ENCODE measurements at regions not wholly inside any gene's neighbourhood (a gene's known extent, or its start where the extent isn't known, plus 50 kb on each side); places are given as distances from the start of the nearest gene placed in this dataset.

- no peak for DNase-seq (ENCODE audit: low spot score)
Observed at GRCh38 chr12:68557011-68557730, 53.5 kb upstream of the RAP1B start.

- DNase-seq (ENCODE audit: low spot score): no peak
Observed at GRCh38 chr12:68559246-68559645, 51.5 kb upstream of the RAP1B start.

GRCh38 chr12:68559984-68560850, 50.5 kb upstream of the RAP1B start:
- DNase-seq (ENCODE audit: low spot score): no peak

GRCh38 chr12:68560851-68561422, 49.8 kb upstream of the RAP1B start:
- no peak for DNase-seq (ENCODE audit: low spot score)

All from CD4-positive, alpha-beta T cell treated with Interleukin-2 at 100 ng/mL for 4 hours (primary cell).